ENCODE measurements at regions not wholly inside any gene's neighbourhood (a gene's known extent, or its start where the extent isn't known, plus 50 kb on each side); places are given as distances from the start of the nearest gene placed in this dataset.

DNA sequence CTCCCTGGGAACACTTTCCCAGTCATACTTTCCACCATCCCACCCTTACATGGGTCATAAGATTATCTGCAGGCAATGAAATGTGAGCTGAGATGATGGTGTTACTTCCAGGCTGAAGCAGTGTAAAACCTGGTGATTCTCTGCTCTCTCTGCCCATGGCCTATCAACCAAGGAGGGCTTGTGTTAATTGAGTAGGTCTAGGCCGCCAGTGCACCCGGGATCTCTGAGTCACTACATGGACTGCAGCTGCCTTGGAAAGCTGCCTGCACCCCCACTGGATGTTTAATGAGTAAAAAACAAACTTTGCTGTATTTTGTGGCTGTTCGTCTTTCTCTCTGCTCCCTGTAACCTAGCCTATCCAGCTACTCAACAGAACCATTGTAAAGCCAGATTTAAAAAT is 451.7 kb upstream of the SMIM21 start:
- no peaks in the 10 kb centered on the region for H3K9me3 ChIP-seq (ENCODE audit: control insufficient read depth, insufficient read depth, low read depth, low read length)
- DNase-seq (ENCODE audit: low read depth in 2 of 2), result peak in 1 of 2 donors; percentile 72
- no peaks in the 10 kb centered on the region for H4K20me1 ChIP-seq (ENCODE audit: control insufficient read depth, extremely low read depth, insufficient read depth, low read length)

DNA sequence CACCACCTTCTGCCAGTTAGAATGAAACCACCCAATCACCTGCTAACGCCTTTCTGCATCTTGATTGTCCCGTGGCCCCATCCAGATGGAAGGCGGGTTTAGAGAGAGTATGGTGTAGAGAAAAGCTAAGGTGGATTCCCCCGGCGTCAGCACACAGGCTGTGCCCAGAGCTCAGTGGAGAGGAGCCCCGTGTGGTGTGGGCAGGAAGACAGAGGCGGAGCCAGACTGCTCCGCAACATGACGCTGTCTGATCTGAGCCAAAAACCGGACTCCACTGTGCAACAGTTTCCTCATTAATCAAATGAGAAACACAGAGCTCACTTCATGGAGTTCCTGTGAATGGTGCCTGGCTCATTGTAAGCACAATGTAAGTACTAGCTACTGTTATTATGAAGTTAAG is 448.1 kb upstream of the SMIM21 start:
- Histone ChIP-seq H3K4me2 (ENCODE audit: extremely low read depth, insufficient read depth, low read length) (no peak overlapping the region), H3K9ac (ENCODE audit: insufficient read depth, low read length) (no peak overlapping the region), H2AFZ (ENCODE audit: low read length) (no peak overlapping the region), H3K4me1 (ENCODE audit: control insufficient read depth, extremely low read depth, insufficient read depth, low read length) (no peaks in the 10 kb centered on the region), H3K4me3 (replicated peaks in 1 of 4; ENCODE audit: control extremely low read depth in 1 of 4, insufficient read depth in 1 of 4, low read depth in 3 of 4, low read length in 4 of 4) (no peak overlapping the region), H3K79me2 (ENCODE audit: control insufficient read depth, insufficient read depth, low read length) (no peaks in the 10 kb centered on the region), H3K27ac (ENCODE audit: insufficient read depth, low read length) (no peak overlapping the region), H4K20me1 (ENCODE audit: control insufficient read depth, extremely low read depth, insufficient read depth, low read length) (no peaks in the 10 kb centered on the region), H3K36me3 (ENCODE audit: control insufficient read depth, insufficient read depth, low read length) (no peaks in the 10 kb centered on the region), H3K27me3 (ENCODE audit: control insufficient read depth, insufficient read depth, low read length) (no peaks in the 10 kb centered on the region), H3K9me3 (ENCODE audit: control insufficient read depth, insufficient read depth, low read depth, low read length) (no peaks in the 10 kb centered on the region)
- no peak for DNase-seq (ENCODE audit: low read depth in 2 of 2)
- no peak for TF ChIP-seq EZH2 (IDR thresholded peaks at IDR 0.05; ENCODE audit: low read length, missing control alignments)
- TF ChIP-seq, protein P1, sequence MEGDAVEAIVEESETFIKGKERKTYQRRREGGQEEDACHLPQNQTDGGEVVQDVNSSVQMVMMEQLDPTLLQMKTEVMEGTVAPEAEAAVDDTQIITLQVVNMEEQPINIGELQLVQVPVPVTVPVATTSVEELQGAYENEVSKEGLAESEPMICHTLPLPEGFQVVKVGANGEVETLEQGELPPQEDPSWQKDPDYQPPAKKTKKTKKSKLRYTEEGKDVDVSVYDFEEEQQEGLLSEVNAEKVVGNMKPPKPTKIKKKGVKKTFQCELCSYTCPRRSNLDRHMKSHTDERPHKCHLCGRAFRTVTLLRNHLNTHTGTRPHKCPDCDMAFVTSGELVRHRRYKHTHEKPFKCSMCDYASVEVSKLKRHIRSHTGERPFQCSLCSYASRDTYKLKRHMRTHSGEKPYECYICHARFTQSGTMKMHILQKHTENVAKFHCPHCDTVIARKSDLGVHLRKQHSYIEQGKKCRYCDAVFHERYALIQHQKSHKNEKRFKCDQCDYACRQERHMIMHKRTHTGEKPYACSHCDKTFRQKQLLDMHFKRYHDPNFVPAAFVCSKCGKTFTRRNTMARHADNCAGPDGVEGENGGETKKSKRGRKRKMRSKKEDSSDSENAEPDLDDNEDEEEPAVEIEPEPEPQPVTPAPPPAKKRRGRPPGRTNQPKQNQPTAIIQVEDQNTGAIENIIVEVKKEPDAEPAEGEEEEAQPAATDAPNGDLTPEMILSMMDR (conservative IDR thresholded peaks at IDR 0.05 in 1 of 2, IDR thresholded peaks at IDR 0.05 in 1 of 2; ENCODE audit: low read depth in 1 of 2, low read length in 2 of 2), result no peak

More for the DNA sequence above, 451.7 kb upstream of the SMIM21 start:
- Histone ChIP-seq H3K4me1 (ENCODE audit: control insufficient read depth, extremely low read depth, insufficient read depth, low read length) (no peaks in the 10 kb centered on the region), H2AFZ (ENCODE audit: low read length) (no peak overlapping the region), H3K4me3 (replicated peaks in 1 of 4; ENCODE audit: control extremely low read depth in 1 of 4, insufficient read depth in 1 of 4, low read depth in 3 of 4, low read length in 4 of 4) (no peak overlapping the region), H3K27ac (ENCODE audit: insufficient read depth, low read length) (no peak overlapping the region), H3K27me3 (ENCODE audit: control insufficient read depth, insufficient read depth, low read length) (no peaks in the 10 kb centered on the region), H3K4me2 (ENCODE audit: extremely low read depth, insufficient read depth, low read length) (no peak overlapping the region), H3K36me3 (ENCODE audit: control insufficient read depth, insufficient read depth, low read length) (no peaks in the 10 kb centered on the region), H3K79me2 (ENCODE audit: control insufficient read depth, insufficient read depth, low read length) (no peaks in the 10 kb centered on the region), H3K9ac (ENCODE audit: insufficient read depth, low read length) (no peak overlapping the region)
- TF ChIP-seq, protein P1 (conservative IDR thresholded peaks at IDR 0.05 in 1 of 2, IDR thresholded peaks at IDR 0.05 in 1 of 2; ENCODE audit: low read depth in 1 of 2, low read length in 2 of 2), result no peak
- TF ChIP-seq EZH2 (IDR thresholded peaks at IDR 0.05; ENCODE audit: low read length, missing control alignments), result no peak

DNA sequence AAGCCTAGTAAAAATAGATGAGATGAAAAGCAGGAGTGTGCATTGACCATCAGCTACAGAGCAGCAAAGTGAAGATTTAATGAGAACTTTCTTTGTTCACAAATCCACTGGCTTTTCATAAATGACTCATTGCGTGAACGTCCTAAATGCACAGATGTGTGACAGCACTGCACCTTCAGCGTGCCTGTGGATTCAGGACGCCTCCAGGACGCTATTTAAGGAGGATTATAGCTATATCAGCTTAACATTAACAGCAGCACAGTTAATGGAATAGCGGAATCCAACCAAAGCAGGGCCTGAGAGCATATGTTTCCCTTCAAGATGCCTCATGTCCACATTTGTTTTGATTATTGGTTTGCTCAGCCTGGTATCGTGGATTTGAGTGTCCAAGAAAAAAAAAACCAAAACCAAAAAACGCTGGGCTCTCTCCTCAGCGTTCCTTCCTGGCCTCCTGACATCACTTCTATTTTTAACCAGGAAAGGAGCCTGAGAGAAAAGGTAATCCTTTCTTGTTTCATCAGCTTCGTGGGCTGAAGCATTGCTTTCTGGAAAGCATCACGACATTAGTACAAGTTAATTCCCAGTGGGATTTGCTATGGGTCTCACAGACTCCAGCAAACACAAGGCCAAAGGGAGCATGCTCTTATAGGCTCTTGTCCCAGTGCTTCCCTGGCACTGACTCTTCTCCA is 447.0 kb upstream of the SMIM21 start:
- no peaks in the 10 kb centered on the region for H3K27me3 ChIP-seq (ENCODE audit: control insufficient read depth, insufficient read depth, low read length)
- DNase-seq (ENCODE audit: low read depth in 2 of 2), result peak in 1 of 2 donors; percentile 6
- H3K4me2 ChIP-seq (ENCODE audit: extremely low read depth, insufficient read depth, low read length), result no peak overlapping the region
- H3K9me3 ChIP-seq (ENCODE audit: control insufficient read depth, insufficient read depth, low read depth, low read length), result no peaks in the 10 kb centered on the region
- H3K27ac ChIP-seq (ENCODE audit: insufficient read depth, low read length), result no peak overlapping the region
- H3K4me1 ChIP-seq (ENCODE audit: control insufficient read depth, extremely low read depth, insufficient read depth, low read length), result no peaks in the 10 kb centered on the region
- TF ChIP-seq EZH2 (IDR thresholded peaks at IDR 0.05; ENCODE audit: low read length, missing control alignments), result no peak
- TF ChIP-seq, protein P1 (conservative IDR thresholded peaks at IDR 0.05 in 1 of 2, IDR thresholded peaks at IDR 0.05 in 1 of 2; ENCODE audit: low read depth in 1 of 2, low read length in 2 of 2), result no peak
- H4K20me1 ChIP-seq (ENCODE audit: control insufficient read depth, extremely low read depth, insufficient read depth, low read length), result no peaks in the 10 kb centered on the region
- no peak overlapping the region for H3K9ac ChIP-seq (ENCODE audit: insufficient read depth, low read length)
- H3K4me3 ChIP-seq (replicated peaks in 1 of 4; ENCODE audit: control extremely low read depth in 1 of 4, insufficient read depth in 1 of 4, low read depth in 3 of 4, low read length in 4 of 4), result no peak overlapping the region
- no peak overlapping the region for H2AFZ ChIP-seq (ENCODE audit: low read length)
- no peaks in the 10 kb centered on the region for H3K79me2 ChIP-seq (ENCODE audit: control insufficient read depth, insufficient read depth, low read length)
- no peaks in the 10 kb centered on the region for H3K36me3 ChIP-seq (ENCODE audit: control insufficient read depth, insufficient read depth, low read length)

All from fibroblast of lung (primary cell).